GM12891 (cell line): ENCODE measurements at regions not wholly inside any gene's neighbourhood (a gene's known extent, or its start where the extent isn't known, plus 50 kb on each side); places are given as distances from the start of the nearest gene placed in this dataset.
"Not testable (repeated sequence)": the region's sequence is repeated elsewhere in the genome, so short reads cannot be mapped to it uniquely, and the experiment has no call there.

Experiments
- PAX5 ChIP-seq: IDR thresholded peaks from 2 replicates; pipeline ENCODE4 v1.6.1; 2011; ENCODE audit warnings: low read length, moderate library complexity, mild to moderate bottlenecking; ENCODE audit not compliant: insufficient read depth, severe bottlenecking
- POLR2A ChIP-seq: IDR thresholded peaks from 2 replicates; pipeline ENCODE4 v1.6.1; 2011; ENCODE audit warnings: low read depth, low read length, control low read depth
- POLR2AphosphoS5 ChIP-seq: IDR thresholded peaks from 2 replicates; pipeline ENCODE4 v1.6.1; 2011; ENCODE audit warnings: low read depth, low read length, control low read depth
- TAF1 ChIP-seq: IDR thresholded peaks from 2 replicates; pipeline ENCODE4 v1.6.1; 2011; ENCODE audit warnings: low read depth, low read length, control low read depth

GRCh38 chr14:89687129-89687528 is 267.4 kb downstream of the EFCAB11 start:
- TF ChIP-seq POLR2AphosphoS5, POLR2A, PAX5, TAF1: not testable (repeated sequence)
